ENCODE measurements at regions not wholly inside any gene's neighbourhood (a gene's known extent, or its start where the extent isn't known, plus 50 kb on each side); places are given as distances from the start of the nearest gene placed in this dataset.

DNA sequence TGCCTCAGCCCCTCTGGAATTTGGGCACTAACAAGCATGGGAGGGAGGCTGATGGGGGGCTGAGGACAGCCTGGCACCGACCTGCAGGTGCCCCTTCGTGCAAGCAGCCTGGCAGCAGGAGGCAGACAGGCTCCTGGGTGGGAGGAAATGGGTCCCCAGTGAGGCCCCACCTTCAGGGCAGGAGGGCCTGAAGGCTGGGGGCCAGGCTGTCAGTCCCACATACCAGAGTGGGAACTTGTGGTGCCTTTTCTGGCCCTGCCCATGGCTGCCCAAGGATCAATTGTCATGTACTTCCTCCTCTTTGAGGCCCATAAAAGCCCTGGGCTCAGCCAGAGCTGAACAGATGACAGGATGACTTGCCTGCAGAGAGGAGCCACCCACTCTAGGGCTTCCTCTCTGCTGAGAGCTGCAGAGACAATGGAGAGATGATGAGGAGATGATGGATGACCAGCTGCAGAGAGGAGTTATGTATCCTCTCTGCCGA is 141.0 kb downstream of the PDHA2 start:
- Histone ChIP-seq H3K27me3 (replicated peaks in 1 of 2; ENCODE audit: control insufficient read depth in 2 of 2, insufficient read depth in 2 of 2, low read length in 1 of 2) (no peaks in the 10 kb centered on the region), H3K27ac (ENCODE audit: control insufficient read depth, insufficient read depth) (no peak overlapping the region), H3K4me3 (no peak overlapping the region), H3K36me3 (ENCODE audit: control insufficient read depth in 2 of 2, insufficient read depth in 2 of 2, low read length in 1 of 2) (no peaks in the 10 kb centered on the region), H4K20me1 (ENCODE audit: control insufficient read depth, insufficient read depth) (no peaks in the 10 kb centered on the region), H3K4me2 (ENCODE audit: control insufficient read depth, insufficient read depth) (no peak overlapping the region), H3K9me3 (replicated peaks; ENCODE audit: control insufficient read depth, insufficient read depth, low read length) (no peaks in the 10 kb centered on the region; the same call in 2 of the 3 replicates), H3K79me2 (ENCODE audit: control insufficient read depth, insufficient read depth, low read length) (no peaks in the 10 kb centered on the region), H3K4me1 (ENCODE audit: control insufficient read depth, insufficient read depth, low read length) (no peaks in the 10 kb centered on the region), H3K9ac (ENCODE audit: control insufficient read depth, insufficient read depth, low read length) (no peak overlapping the region), H2AFZ (ENCODE audit: control insufficient read depth, low read depth, low read length) (no peak overlapping the region)
- BruUV-seq (replicated peaks): no TSS peak
- WGBS (ENCODE audit: insufficient coverage, insufficient replicate concordance, low lambda C conversion rate, missing lambda C conversion rate): 24% methylated on average over 3 of the region's 3 CpGs
- ATAC-seq (no peak), FAIRE-seq (no peak), DNase-seq (ENCODE audit: low read depth, low spot score) (no peak)
- intact Hi-C loops (cut with micrococcal nuclease; ENCODE audit: unreplicated experiment) (no loop called here), in situ Hi-C loops (cut with MboI) (no loop called here)
- ChIA-PET RAD21 (ENCODE audit: unreplicated experiment) (no interaction called here), POLR2A (no interaction called here), CTCF (no interaction called here), SMC1A (ENCODE audit: uncharacterized antibody, unreplicated experiment) (no interaction called here)
- TF ChIP-seq, protein P1, sequence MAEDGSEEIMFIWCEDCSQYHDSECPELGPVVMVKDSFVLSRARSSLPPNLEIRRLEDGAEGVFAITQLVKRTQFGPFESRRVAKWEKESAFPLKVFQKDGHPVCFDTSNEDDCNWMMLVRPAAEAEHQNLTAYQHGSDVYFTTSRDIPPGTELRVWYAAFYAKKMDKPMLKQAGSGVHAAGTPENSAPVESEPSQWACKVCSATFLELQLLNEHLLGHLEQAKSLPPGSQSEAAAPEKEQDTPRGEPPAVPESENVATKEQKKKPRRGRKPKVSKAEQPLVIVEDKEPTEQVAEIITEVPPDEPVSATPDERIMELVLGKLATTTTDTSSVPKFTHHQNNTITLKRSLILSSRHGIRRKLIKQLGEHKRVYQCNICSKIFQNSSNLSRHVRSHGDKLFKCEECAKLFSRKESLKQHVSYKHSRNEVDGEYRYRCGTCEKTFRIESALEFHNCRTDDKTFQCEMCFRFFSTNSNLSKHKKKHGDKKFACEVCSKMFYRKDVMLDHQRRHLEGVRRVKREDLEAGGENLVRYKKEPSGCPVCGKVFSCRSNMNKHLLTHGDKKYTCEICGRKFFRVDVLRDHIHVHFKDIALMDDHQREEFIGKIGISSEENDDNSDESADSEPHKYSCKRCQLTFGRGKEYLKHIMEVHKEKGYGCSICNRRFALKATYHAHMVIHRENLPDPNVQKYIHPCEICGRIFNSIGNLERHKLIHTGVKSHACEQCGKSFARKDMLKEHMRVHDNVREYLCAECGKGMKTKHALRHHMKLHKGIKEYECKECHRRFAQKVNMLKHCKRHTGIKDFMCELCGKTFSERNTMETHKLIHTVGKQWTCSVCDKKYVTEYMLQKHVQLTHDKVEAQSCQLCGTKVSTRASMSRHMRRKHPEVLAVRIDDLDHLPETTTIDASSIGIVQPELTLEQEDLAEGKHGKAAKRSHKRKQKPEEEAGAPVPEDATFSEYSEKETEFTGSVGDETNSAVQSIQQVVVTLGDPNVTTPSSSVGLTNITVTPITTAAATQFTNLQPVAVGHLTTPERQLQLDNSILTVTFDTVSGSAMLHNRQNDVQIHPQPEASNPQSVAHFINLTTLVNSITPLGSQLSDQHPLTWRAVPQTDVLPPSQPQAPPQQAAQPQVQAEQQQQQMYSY (CRISPR knock-in tag; IDR thresholded peaks at IDR 0.05): no peak
- no peak for TF ChIP-seq NFXL1 (IDR thresholded peaks at IDR 0.05; ENCODE audit: borderline replicate concordance)
- TF ChIP-seq ATF2 (IDR thresholded peaks at IDR 0.05; ENCODE audit: low read length): no peak
- TF ChIP-seq RELB (IDR thresholded peaks at IDR 0.05; ENCODE audit: low read depth): no peak
- no peak for TF ChIP-seq HDGF (IDR thresholded peaks at IDR 0.05)
- no peak for TF ChIP-seq BCL11A (IDR thresholded peaks at IDR 0.05; ENCODE audit: low read depth, low read length)
- TF ChIP-seq, protein P2, sequence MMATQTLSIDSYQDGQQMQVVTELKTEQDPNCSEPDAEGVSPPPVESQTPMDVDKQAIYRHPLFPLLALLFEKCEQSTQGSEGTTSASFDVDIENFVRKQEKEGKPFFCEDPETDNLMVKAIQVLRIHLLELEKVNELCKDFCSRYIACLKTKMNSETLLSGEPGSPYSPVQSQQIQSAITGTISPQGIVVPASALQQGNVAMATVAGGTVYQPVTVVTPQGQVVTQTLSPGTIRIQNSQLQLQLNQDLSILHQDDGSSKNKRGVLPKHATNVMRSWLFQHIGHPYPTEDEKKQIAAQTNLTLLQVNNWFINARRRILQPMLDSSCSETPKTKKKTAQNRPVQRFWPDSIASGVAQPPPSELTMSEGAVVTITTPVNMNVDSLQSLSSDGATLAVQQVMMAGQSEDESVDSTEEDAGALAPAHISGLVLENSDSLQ (IDR thresholded peaks at IDR 0.05): no peak
- no peak for TF ChIP-seq KAT2A (conservative IDR thresholded peaks at IDR 0.05; ENCODE audit: control insufficient read depth, low read depth, low read length)
- no peak for TF ChIP-seq CHD2 (IDR thresholded peaks at IDR 0.05; ENCODE audit: borderline replicate concordance, low read depth, low read length)
- no peak for TF ChIP-seq YBX1 (IDR thresholded peaks at IDR 0.05)
- TF ChIP-seq, protein P3, sequence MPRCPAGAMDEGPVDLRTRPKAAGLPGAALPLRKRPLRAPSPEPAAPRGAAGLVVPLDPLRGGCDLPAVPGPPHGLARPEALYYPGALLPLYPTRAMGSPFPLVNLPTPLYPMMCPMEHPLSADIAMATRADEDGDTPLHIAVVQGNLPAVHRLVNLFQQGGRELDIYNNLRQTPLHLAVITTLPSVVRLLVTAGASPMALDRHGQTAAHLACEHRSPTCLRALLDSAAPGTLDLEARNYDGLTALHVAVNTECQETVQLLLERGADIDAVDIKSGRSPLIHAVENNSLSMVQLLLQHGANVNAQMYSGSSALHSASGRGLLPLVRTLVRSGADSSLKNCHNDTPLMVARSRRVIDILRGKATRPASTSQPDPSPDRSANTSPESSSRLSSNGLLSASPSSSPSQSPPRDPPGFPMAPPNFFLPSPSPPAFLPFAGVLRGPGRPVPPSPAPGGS (IDR thresholded peaks at IDR 0.05; ENCODE audit: borderline replicate concordance, insufficient read depth, low read depth, low read length, poor library complexity, severe bottlenecking): no peak
- no peak for TF ChIP-seq RELA (IDR thresholded peaks at IDR 0.05; ENCODE audit: borderline replicate concordance, partially characterized antibody)
- no peak for TF ChIP-seq USF1 (IDR thresholded peaks at IDR 0.05; ENCODE audit: borderline replicate concordance, extremely low read length, insufficient read depth, low read depth, low read length)

Measured in GM12878 (cell line).